GM23338 (cell line): ENCODE measurements at regions not wholly inside any gene's neighbourhood (a gene's known extent, or its start where the extent isn't known, plus 50 kb on each side); places are given as distances from the start of the nearest gene placed in this dataset.

Experiments used
- CREB1 ChIP-seq: fragments of 250-450 bp; sonication (Bioruptor Pico); IDR thresholded peaks from 2 replicates; pipeline ENCODE4 v1.5.0; 2020; ENCODE audit warnings: low read depth, mild to moderate bottlenecking, moderate library complexity
- EZH2 ChIP-seq: fragments of 200-600 bp; sonication (generic); IDR thresholded peaks from one replicate; pipeline ENCODE4 v1.8.0; 2017; ENCODE audit warnings: antibody characterized with exemption, mild to moderate bottlenecking, low read depth; ENCODE audit not compliant: unreplicated experiment
- EZH2phosphoT487 ChIP-seq: fragments of 200-600 bp; sonication (generic); IDR thresholded peaks from one replicate; pipeline ENCODE4 v1.8.1; 2018; ENCODE audit warnings: antibody characterized with exemption; ENCODE audit not compliant: unreplicated experiment
- NANOG ChIP-seq: IDR thresholded peaks from 2 replicates; pipeline ENCODE4 v1.6.1; 2016; ENCODE audit warnings: antibody characterized with exemption, borderline replicate concordance
- POLR2AphosphoS5 ChIP-seq: IDR thresholded peaks from 2 replicates; pipeline ENCODE4 v1.6.1; 2016; ENCODE audit warnings: antibody characterized with exemption, low read depth
- TF ChIP-seq, protein P1 (sequence below), 2 experiments: fragments of 200-600 bp in 1 of 2; sonication (generic) in 1 of 2; conservative IDR thresholded peaks; 2 replicates each; pipeline versions ENCODE4 v1.5.1 to v1.6.1; 2016 to 2017; ENCODE audit warnings: antibody characterized with exemption in 2 of 2, low read depth in 2 of 2, mild to moderate bottlenecking in 2 of 2, moderate library complexity in 1 of 2
- TF ChIP-seq, protein P2 (sequence below): IDR thresholded peaks from one replicate; pipeline ENCODE4 v1.6.1; 2018; ENCODE audit warnings: antibody characterized with exemption; ENCODE audit not compliant: unreplicated experiment
- TF ChIP-seq, protein P3 (sequence below): IDR thresholded peaks from 2 replicates; pipeline ENCODE4 v1.6.1; 2016; ENCODE audit warnings: antibody characterized with exemption

DNA sequence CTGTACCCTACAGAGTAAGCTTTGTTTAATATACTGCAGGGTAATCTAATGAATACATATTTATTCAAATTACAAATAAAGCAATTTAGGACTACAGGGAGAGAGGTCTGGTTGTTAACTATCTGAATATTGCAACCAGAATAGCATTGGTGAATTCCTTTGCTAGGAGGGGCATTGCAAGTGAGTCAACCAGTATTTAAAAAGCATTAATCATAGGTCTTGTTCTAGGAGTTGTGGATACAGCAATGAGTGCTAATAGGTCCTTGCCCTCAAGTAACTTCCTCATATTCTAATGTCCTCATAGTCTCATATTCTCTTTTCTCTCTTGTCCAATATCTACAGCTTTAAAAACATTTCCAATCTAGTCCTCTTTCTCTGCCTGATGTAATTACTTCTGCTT, 531.4 kb downstream of the CDH11 start:
- TF ChIP-seq POLR2AphosphoS5: no peak
- TF ChIP-seq, protein P1, sequence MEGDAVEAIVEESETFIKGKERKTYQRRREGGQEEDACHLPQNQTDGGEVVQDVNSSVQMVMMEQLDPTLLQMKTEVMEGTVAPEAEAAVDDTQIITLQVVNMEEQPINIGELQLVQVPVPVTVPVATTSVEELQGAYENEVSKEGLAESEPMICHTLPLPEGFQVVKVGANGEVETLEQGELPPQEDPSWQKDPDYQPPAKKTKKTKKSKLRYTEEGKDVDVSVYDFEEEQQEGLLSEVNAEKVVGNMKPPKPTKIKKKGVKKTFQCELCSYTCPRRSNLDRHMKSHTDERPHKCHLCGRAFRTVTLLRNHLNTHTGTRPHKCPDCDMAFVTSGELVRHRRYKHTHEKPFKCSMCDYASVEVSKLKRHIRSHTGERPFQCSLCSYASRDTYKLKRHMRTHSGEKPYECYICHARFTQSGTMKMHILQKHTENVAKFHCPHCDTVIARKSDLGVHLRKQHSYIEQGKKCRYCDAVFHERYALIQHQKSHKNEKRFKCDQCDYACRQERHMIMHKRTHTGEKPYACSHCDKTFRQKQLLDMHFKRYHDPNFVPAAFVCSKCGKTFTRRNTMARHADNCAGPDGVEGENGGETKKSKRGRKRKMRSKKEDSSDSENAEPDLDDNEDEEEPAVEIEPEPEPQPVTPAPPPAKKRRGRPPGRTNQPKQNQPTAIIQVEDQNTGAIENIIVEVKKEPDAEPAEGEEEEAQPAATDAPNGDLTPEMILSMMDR (conservative IDR thresholded peaks at IDR 0.05; ENCODE audit: low read depth in 2 of 2): no peak
- no peak for TF ChIP-seq EZH2
- no peak for TF ChIP-seq CREB1 (CRISPR knock-in tag)
- TF ChIP-seq EZH2phosphoT487: no peak
- TF ChIP-seq, protein P2, sequence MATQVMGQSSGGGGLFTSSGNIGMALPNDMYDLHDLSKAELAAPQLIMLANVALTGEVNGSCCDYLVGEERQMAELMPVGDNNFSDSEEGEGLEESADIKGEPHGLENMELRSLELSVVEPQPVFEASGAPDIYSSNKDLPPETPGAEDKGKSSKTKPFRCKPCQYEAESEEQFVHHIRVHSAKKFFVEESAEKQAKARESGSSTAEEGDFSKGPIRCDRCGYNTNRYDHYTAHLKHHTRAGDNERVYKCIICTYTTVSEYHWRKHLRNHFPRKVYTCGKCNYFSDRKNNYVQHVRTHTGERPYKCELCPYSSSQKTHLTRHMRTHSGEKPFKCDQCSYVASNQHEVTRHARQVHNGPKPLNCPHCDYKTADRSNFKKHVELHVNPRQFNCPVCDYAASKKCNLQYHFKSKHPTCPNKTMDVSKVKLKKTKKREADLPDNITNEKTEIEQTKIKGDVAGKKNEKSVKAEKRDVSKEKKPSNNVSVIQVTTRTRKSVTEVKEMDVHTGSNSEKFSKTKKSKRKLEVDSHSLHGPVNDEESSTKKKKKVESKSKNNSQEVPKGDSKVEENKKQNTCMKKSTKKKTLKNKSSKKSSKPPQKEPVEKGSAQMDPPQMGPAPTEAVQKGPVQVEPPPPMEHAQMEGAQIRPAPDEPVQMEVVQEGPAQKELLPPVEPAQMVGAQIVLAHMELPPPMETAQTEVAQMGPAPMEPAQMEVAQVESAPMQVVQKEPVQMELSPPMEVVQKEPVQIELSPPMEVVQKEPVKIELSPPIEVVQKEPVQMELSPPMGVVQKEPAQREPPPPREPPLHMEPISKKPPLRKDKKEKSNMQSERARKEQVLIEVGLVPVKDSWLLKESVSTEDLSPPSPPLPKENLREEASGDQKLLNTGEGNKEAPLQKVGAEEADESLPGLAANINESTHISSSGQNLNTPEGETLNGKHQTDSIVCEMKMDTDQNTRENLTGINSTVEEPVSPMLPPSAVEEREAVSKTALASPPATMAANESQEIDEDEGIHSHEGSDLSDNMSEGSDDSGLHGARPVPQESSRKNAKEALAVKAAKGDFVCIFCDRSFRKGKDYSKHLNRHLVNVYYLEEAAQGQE: no peak
- TF ChIP-seq, protein P3, sequence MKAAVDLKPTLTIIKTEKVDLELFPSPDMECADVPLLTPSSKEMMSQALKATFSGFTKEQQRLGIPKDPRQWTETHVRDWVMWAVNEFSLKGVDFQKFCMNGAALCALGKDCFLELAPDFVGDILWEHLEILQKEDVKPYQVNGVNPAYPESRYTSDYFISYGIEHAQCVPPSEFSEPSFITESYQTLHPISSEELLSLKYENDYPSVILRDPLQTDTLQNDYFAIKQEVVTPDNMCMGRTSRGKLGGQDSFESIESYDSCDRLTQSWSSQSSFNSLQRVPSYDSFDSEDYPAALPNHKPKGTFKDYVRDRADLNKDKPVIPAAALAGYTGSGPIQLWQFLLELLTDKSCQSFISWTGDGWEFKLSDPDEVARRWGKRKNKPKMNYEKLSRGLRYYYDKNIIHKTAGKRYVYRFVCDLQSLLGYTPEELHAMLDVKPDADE: no peak
- no peak for TF ChIP-seq NANOG
